ENCODE measurements at regions not wholly inside any gene's neighbourhood (a gene's known extent, or its start where the extent isn't known, plus 50 kb on each side); places are given as distances from the start of the nearest gene placed in this dataset.

- H3K36me3 Mint-ChIP-seq (ENCODE audit: low read depth) = no peaks in the 10 kb centered on the region
Observed at GRCh38 chr4:64533637-64534036, 124.4 kb upstream of the TECRL start.

GRCh38 chr4:64533159-64533558 lies 123.9 kb upstream of the TECRL start:
- Mint-ChIP-seq H3K4me3 (no peak overlapping the region), H3K27ac (no peak overlapping the region), H3K9me3 (no peaks in the 10 kb centered on the region), H3K4me1 (no peaks in the 10 kb centered on the region), H3K36me3 (ENCODE audit: low read depth) (no peaks in the 10 kb centered on the region), H3K27me3 (no peaks in the 10 kb centered on the region)
- no peak for DNase-seq
- no peak for ATAC-seq

More at GRCh38 chr4:64533637-64534036, 124.4 kb upstream of the TECRL start:
- DNase-seq (no peak), ATAC-seq (no peak)
- Mint-ChIP-seq H3K4me1 (no peaks in the 10 kb centered on the region), H3K27ac (no peak overlapping the region), H3K9me3 (no peaks in the 10 kb centered on the region), H3K4me3 (no peak overlapping the region), H3K27me3 (no peaks in the 10 kb centered on the region)

GRCh38 chr4:64520421-64520820 lies 111.2 kb upstream of the TECRL start:
- no peaks in the 10 kb centered on the region for H3K4me1 Mint-ChIP-seq
- no peaks in the 10 kb centered on the region for H3K9me3 Mint-ChIP-seq
- H3K27me3 Mint-ChIP-seq = no peaks in the 10 kb centered on the region
- H3K4me3 Mint-ChIP-seq = no peak overlapping the region
- ATAC-seq = no peak
- no peak overlapping the region for H3K27ac Mint-ChIP-seq
- DNase-seq = no peak
- no peaks in the 10 kb centered on the region for H3K36me3 Mint-ChIP-seq (ENCODE audit: low read depth)

GRCh38 chr4:64518600-64518999 lies 109.3 kb upstream of the TECRL start:
- no peaks in the 10 kb centered on the region for H3K9me3 Mint-ChIP-seq
- DNase-seq = no peak
- ATAC-seq = no peak
- H3K4me3 Mint-ChIP-seq = no peak overlapping the region
- no peaks in the 10 kb centered on the region for H3K36me3 Mint-ChIP-seq (ENCODE audit: low read depth)
- H3K27me3 Mint-ChIP-seq = no peaks in the 10 kb centered on the region
- H3K27ac Mint-ChIP-seq = no peak overlapping the region
- H3K4me1 Mint-ChIP-seq = no peaks in the 10 kb centered on the region

GRCh38 chr4:64516176-64516575 lies 106.9 kb upstream of the TECRL start:
- Mint-ChIP-seq H3K4me3 (no peak overlapping the region), H3K27me3 (no peaks in the 10 kb centered on the region), H3K27ac (no peak overlapping the region), H3K36me3 (ENCODE audit: low read depth) (no peaks in the 10 kb centered on the region), H3K9me3 (no peaks in the 10 kb centered on the region), H3K4me1 (no peaks in the 10 kb centered on the region)
- DNase-seq (no peak), ATAC-seq (no peak)

- H3K4me1 Mint-ChIP-seq = no peaks in the 10 kb centered on the region
- peaks cover 6% of the 10 kb centered on the region for H3K9me3 Mint-ChIP-seq
- no peak for DNase-seq
- H3K27ac Mint-ChIP-seq = no peak overlapping the region
- H3K36me3 Mint-ChIP-seq (ENCODE audit: low read depth) = no peaks in the 10 kb centered on the region
- ATAC-seq = no peak
- no peak overlapping the region for H3K4me3 Mint-ChIP-seq
- no peaks in the 10 kb centered on the region for H3K27me3 Mint-ChIP-seq
Observed at GRCh38 chr4:64508089-64508488, 98.8 kb upstream of the TECRL start.

GRCh38 chr4:64503945-64504675 lies 94.9 kb upstream of the TECRL start:
- Mint-ChIP-seq H3K4me3 (no peak overlapping the region), H3K4me1 (no peaks in the 10 kb centered on the region), H3K27me3 (no peaks in the 10 kb centered on the region), H3K27ac (no peak overlapping the region), H3K9me3 (peaks cover 6% of the 10 kb centered on the region), H3K36me3 (ENCODE audit: low read depth) (no peaks in the 10 kb centered on the region)
- ATAC-seq (no peak), DNase-seq (no peak)

- Mint-ChIP-seq H3K27ac (no peak overlapping the region), H3K4me1 (no peaks in the 10 kb centered on the region), H3K36me3 (ENCODE audit: low read depth) (no peaks in the 10 kb centered on the region), H3K4me3 (no peak overlapping the region), H3K9me3 (peaks cover 6% of the 10 kb centered on the region), H3K27me3 (no peaks in the 10 kb centered on the region)
- no peak for DNase-seq
- no peak for ATAC-seq
Observed at GRCh38 chr4:64503416-64503815, 94.2 kb upstream of the TECRL start.

GRCh38 chr4:64497491-64497890 lies 88.2 kb upstream of the TECRL start:
- no peak overlapping the region for H3K4me3 Mint-ChIP-seq
- peaks cover 7% of the 10 kb centered on the region for H3K9me3 Mint-ChIP-seq
- DNase-seq (no peak), ATAC-seq (no peak)
- no peaks in the 10 kb centered on the region for H3K36me3 Mint-ChIP-seq (ENCODE audit: low read depth)
- no peaks in the 10 kb centered on the region for H3K27me3 Mint-ChIP-seq
- no peak overlapping the region for H3K27ac Mint-ChIP-seq
- H3K4me1 Mint-ChIP-seq = no peaks in the 10 kb centered on the region

GRCh38 chr4:64495946-64496345 lies 86.7 kb upstream of the TECRL start:
- no peaks in the 10 kb centered on the region for H3K27me3 Mint-ChIP-seq
- H3K9me3 Mint-ChIP-seq = peaks cover 7% of the 10 kb centered on the region
- DNase-seq (no peak), ATAC-seq (no peak)
- H3K36me3 Mint-ChIP-seq (ENCODE audit: low read depth) = no peaks in the 10 kb centered on the region
- no peaks in the 10 kb centered on the region for H3K4me1 Mint-ChIP-seq
- no peak overlapping the region for H3K27ac Mint-ChIP-seq
- no peak overlapping the region for H3K4me3 Mint-ChIP-seq

- no peaks in the 10 kb centered on the region for H3K4me1 Mint-ChIP-seq
- no peak for ATAC-seq
- no peak overlapping the region for H3K4me3 Mint-ChIP-seq
- no peaks in the 10 kb centered on the region for H3K36me3 Mint-ChIP-seq (ENCODE audit: low read depth)
- no peak for DNase-seq
- H3K9me3 Mint-ChIP-seq = peaks cover 4% of the 10 kb centered on the region
- no peaks in the 10 kb centered on the region for H3K27me3 Mint-ChIP-seq
- no peak overlapping the region for H3K27ac Mint-ChIP-seq
Observed at GRCh38 chr4:64489628-64490027, 80.4 kb upstream of the TECRL start.

GRCh38 chr4:64479338-64479737 lies 70.1 kb upstream of the TECRL start:
- Mint-ChIP-seq H3K4me1 (no peaks in the 10 kb centered on the region), H3K27me3 (no peaks in the 10 kb centered on the region), H3K27ac (no peak overlapping the region), H3K36me3 (ENCODE audit: low read depth) (no peaks in the 10 kb centered on the region), H3K4me3 (no peak overlapping the region), H3K9me3 (peaks cover 7% of the 10 kb centered on the region)
- DNase-seq (no peak), ATAC-seq (no peak)

- Mint-ChIP-seq H3K4me1 (no peaks in the 10 kb centered on the region), H3K27ac (no peak overlapping the region), H3K36me3 (ENCODE audit: low read depth) (no peaks in the 10 kb centered on the region), H3K4me3 (no peak overlapping the region), H3K27me3 (no peaks in the 10 kb centered on the region), H3K9me3 (peaks cover 7% of the 10 kb centered on the region)
- DNase-seq = no peak
- no peak for ATAC-seq
Observed at GRCh38 chr4:64477127-64477526, 67.9 kb upstream of the TECRL start.

GRCh38 chr4:64465263-64465662 lies 56.0 kb upstream of the TECRL start:
- Mint-ChIP-seq H3K27ac (no peak overlapping the region), H3K27me3 (no peaks in the 10 kb centered on the region), H3K36me3 (ENCODE audit: low read depth) (no peaks in the 10 kb centered on the region), H3K4me1 (no peaks in the 10 kb centered on the region), H3K9me3 (peaks cover 6% of the 10 kb centered on the region), H3K4me3 (no peak overlapping the region)
- no peak for DNase-seq
- ATAC-seq = no peak

GRCh38 chr4:64464581-64464980 lies 55.3 kb upstream of the TECRL start:
- ATAC-seq (no peak), DNase-seq (no peak)
- Mint-ChIP-seq H3K9me3 (peaks cover 6% of the 10 kb centered on the region), H3K27me3 (no peaks in the 10 kb centered on the region), H3K4me3 (no peak overlapping the region), H3K4me1 (no peaks in the 10 kb centered on the region), H3K27ac (no peak overlapping the region), H3K36me3 (ENCODE audit: low read depth) (no peaks in the 10 kb centered on the region)

Measured in activated naive CD8-positive, alpha-beta T cell treated with anti-CD3 and anti-CD28 coated beads, Interleukin-2, amount 50 U/mL, for 24 hours (primary cell).